Hippocampal formation (tissue), 2 donors: ENCODE measurements at regions not wholly inside any gene's neighbourhood (a gene's known extent, or its start where the extent isn't known, plus 50 kb on each side); places are given as distances from the start of the nearest gene placed in this dataset.

Experiments used
- DNase-seq, 2 donors: peaks; one replicate each; lab custom pipeline; 2025; lab: John Stamatoyannopoulos, UW

- no peak for DNase-seq
These were observed 299.9 kb upstream of the SFRP2 start for GRCh38 chr4:154088741-154089140.

DNA sequence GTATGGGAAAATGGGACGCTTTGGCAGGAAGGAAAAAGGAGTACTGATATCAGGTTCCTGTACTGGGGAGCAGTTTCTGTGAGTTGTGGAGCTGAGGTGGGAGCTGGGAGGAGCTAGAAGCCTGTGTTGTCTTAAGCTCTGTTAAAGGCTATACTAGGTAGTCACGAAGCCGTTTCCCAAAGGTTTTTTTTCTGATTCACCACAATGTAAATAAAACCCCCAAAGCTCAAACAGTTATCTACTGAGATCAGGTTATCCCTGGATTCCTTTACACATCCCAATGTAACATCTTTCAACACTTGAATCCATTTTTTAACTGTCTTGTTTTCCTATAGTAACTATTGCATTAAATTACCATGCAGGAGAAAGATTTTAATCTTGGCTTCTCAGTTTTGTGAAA lies 297.4 kb upstream of the SFRP2 start:
- DNase-seq = no peak

DNA sequence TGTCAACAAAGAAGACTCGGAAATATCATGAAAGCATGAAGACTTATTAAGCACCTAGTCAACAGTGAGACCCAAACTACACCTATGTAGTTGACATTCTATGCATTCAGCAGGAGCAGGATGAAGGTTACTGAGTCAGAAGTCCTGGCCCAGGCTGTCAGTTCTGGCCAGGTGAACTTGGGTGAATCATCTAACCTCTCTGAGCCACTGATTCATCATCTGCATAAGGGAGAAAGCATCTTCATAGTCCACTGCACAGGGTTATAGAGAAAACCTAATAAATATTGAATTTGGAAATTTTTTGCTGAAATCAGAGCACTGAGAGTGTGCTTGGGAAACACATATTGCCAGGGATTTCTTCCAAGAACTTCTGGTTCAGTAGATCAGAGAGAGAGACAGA lies 296.0 kb upstream of the SFRP2 start:
- no peak for DNase-seq

GRCh38 chr4:154082760-154083535 lies 294.1 kb upstream of the SFRP2 start:
- no peak for DNase-seq

DNA sequence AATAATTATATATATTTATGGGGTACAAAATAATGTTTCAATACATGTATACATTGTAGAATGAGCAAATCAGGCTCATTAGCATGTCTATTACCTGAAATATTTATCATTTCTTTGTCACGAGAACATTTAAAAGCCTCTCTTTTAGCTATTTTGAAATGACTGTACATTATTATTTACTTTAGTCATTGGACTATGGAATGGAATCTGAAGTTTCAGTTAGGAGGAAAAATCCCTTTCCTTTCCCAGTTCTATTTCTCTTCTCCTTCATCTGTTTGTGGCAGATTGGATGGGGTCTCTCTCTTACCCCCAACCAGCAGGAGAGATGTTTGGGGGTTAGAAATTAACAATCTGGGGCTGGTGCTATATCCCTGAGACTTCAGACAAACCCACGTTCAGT lies 292.5 kb upstream of the SFRP2 start:
- DNase-seq = no peak

DNA sequence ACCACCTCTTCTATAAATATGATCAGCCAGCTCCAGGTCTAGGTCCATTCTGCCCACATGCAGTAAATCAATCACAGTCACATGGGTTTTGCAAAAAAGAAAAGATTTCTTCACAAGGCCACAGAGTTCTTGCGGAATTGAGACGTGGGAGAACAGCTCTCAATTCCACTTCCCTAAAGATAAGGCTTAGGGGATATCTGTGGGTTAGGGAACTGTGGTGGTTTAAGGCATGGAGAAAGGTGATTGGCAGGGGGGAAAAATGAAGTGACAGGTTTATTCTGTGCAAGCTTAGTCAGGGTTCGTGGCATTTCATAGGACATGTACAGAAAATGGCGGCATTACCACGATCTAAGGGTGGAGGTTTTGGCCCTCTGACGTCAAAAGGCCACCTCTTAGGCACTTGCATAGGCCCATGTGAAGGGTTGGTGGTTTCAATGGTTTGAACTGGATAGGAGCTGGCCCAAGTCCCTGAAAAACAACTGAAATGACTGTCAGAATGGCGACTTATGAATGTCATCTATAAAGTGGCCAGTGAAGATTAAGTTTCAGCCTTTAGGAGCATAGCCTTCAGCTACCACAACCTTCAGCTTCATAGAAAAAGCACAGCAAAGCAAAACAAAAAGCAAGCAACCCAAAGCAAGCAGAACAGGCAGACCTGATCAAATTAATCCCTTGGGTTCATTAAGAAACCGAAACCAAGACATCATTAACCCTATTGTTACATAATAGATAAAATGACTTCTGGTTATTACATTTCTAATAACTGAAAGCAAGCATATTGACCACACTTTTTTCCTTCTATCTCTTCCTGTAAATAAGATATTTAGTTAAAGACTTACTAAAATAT lies 289.8 kb upstream of the SFRP2 start:
- DNase-seq = no peak

DNA sequence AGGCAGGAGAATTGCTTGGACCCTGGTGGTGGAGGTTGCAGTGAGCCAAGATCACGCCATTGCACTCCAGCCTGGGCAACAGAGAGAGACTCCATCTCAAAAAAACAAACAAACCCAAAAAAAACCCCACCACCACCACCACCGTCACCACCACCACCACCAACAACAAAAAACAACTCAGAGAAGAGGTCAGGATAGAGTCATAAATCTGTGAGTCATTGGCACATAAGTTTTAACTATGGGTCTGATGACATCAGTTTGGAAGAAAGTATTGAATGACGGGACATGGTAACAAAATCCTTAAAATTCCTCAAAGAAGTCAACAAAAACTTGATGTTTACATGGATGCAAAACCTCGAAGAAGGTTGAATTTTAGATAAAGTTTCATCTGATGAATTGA lies 288.0 kb upstream of the SFRP2 start:
- DNase-seq = no peak

GRCh38 chr4:154073107-154073822 lies 284.4 kb upstream of the SFRP2 start:
- DNase-seq = no peak

GRCh38 chr4:154067786-154068185 lies 278.9 kb upstream of the SFRP2 start:
- DNase-seq = no peak

GRCh38 chr4:154065368-154065767 lies 276.5 kb upstream of the SFRP2 start:
- DNase-seq = no peak

- DNase-seq = no peak
These were observed 275.4 kb upstream of the SFRP2 start for GRCh38 chr4:154064244-154064643.

DNA sequence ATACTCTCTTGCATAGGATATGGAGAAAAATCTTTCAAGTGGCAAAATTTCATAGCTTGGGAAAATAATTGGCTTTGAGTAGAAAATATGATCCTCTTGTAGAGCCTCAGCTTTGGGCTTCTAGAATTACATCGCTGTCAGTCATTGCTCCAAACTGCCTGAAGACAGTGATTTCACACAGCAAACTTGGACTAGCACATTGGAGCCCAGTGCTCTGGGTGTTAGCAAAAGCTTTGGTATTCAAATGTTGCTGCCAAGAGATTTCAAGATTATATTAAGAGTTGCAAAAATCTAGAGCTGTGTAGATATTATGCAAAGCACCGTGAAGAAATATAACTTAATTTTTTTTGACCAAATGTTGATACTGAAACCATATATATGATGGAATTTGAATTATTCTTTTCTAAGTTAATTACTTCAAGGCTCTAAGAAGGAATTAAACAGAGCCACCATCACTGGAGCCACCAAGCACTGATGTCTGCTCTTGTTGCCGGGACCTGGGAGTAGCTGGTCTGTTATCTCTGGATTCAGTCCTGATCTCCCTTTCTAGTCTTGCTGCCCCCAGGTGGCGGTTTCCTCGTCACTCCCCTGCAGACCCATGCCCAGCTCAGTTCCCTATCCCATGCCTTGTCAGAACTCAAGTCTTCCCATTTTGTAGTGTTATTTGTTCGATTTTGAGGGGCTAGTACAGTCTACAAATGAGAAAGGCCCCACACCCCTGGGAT lies 260.7 kb upstream of the SFRP2 start:
- DNase-seq = no peak

DNA sequence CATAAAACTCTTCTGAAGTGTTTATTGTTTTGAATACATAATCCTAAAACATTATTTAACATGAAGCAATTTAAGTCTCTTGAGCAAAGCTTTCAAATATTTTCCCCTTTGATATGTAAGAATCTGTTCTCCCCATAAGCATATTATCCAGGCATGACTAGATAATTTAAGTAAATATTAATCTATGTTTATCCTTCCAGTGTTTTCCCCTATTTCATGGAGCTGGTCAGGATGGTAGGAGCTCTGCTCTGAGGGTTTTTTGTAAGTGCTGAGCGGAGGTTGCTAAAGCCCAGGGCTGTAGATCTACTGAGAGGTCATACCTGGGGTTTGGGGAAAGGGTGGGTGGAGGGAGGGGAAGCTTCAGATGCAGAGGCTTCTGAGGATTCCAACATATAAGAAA lies 258.9 kb upstream of the SFRP2 start:
- DNase-seq = no peak

GRCh38 chr4:154044742-154045485 lies 256.0 kb upstream of the SFRP2 start:
- no peak for DNase-seq

DNA sequence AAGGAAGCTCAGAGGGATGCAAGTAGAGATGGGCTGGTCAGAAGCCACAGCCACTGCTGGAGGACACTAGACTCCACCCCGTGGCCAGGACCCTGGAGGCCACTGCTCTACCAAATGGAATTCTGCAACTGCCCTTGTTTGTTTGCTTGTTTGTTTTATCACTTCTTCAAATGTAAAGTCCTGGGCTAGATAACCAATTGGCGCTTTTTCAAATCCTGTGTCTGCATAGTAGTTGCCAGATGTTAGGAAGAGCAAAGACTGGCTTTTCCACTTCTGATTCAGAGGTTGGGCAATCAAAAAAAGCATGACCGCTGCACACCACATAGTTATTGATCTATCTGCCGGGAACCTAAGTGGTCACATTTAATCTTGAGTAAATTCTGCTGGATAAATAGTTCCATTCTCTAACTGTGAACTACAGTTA lies 255.2 kb upstream of the SFRP2 start:
- no peak for DNase-seq

DNA sequence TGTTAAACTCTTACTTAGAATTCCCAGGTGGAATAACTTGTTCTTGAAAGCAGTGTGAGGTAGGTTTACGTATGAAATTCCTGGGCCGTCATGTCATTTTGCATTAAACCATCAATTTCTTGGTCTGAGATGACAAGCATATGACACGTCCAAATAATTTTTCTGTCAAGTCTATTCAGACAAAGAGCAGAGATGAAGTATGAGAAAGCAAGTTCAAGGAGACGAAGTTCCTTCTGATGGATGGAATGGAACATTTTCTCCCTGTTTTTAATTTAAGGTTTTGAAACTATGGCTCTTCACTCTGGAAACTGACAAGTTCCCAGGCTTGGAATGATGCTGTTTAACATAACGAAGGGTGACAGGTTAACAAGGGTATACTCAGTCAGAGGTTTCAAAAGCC lies 252.8 kb upstream of the SFRP2 start:
- no peak for DNase-seq

DNA sequence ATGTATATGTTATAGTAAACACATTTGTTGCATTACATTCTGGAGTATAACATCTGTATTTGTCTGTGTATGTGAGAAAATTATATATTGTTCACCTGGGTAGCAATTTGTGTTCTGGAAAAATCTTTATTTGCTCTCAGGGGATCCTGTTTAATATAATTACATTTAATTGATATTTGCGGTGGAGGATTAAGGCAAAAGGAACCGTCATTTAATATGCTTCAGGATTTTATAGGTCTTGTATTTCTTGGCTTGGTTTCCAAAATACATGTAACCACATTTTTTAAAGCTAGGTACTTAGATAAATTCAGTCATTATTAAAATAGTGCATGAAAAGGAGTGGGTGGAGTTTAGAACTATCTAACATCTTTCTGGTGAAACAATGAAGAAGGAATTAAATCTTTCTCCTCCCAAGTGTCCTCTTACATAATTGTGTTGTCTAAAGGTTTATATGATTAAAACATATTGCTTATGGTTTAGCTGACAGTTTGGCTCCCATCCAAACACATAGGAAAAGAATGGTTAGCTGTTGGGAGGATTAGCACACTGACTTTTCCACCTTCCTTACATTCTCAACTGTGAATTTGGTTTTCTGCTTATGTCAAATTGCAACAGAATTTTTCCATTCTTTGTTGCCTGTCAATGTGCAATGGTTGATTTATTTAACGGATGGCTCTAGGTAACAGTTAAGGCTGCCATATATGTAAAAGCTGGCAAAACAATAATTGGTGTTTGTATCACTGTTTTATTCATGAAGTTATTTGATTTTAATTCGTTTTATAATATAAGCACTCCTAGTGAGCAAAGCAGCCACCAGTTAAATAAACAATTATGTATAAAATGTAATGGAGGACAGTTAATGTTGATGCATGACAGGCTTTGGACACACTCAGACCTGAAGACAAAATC lies 250.8 kb upstream of the SFRP2 start:
- DNase-seq = no peak

GRCh38 chr4:154036856-154037255 lies 248.0 kb upstream of the SFRP2 start:
- DNase-seq = no peak

DNA sequence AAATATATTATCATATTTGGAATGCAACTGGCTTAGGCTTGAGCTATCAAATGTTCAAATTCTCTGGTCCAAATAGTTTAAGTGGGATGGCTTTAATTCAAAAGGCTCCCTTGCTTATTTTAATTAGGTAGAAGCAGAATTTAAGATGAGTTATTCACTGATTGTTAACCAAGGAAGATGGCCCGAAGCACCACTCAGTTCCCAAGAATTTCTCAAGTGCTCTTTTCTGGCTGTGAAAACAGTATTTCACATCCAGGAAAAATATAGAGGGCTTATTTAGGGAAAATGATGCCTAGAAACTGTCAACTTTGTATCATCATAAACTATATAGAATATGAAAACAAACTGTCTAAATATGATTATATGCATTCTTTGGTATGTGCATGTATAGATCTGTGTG lies 246.5 kb upstream of the SFRP2 start:
- no peak for DNase-seq

GRCh38 chr4:154033921-154034320 lies 245.0 kb upstream of the SFRP2 start:
- no peak for DNase-seq
